Medulla oblongata (tissue), 1 donor: ENCODE measurements at regions not wholly inside any gene's neighbourhood (a gene's known extent, or its start where the extent isn't known, plus 50 kb on each side); places are given as distances from the start of the nearest gene placed in this dataset.
"Not testable (repeated sequence)": the region's sequence is repeated elsewhere in the genome, so short reads cannot be mapped to it uniquely, and the experiment has no call there.

Experiments
- DNase-seq: peaks from one replicate; pipeline ENCODE4 v3.0.0-alpha.2; 2015; ENCODE audit errors: extremely low spot score

GRCh38 chr5:21613971-21614488 is 1239.1 kb downstream of the CDH12 start:
- DNase-seq = no peak

GRCh38 chr5:21603796-21604195 is 1249.3 kb downstream of the CDH12 start:
- no peak for DNase-seq

GRCh38 chr5:21594566-21594965 is 1258.6 kb downstream of the CDH12 start:
- no peak for DNase-seq

GRCh38 chr5:21593261-21593660 is 1259.9 kb downstream of the CDH12 start:
- DNase-seq = no peak

GRCh38 chr5:21581508-21581907 is 1271.6 kb downstream of the CDH12 start:
- no peak for DNase-seq

GRCh38 chr5:21574961-21575360 is 1278.2 kb downstream of the CDH12 start:
- no peak for DNase-seq

- DNase-seq = no peak
Observed at GRCh38 chr5:21574438-21574837, 1278.7 kb downstream of the CDH12 start.

- no peak for DNase-seq
Observed at GRCh38 chr5:21573416-21574314, 1279.5 kb downstream of the CDH12 start.

GRCh38 chr5:21571196-21571595 is 1281.9 kb downstream of the CDH12 start:
- not testable (repeated sequence) for DNase-seq

GRCh38 chr5:21559109-21559508 is 1294.0 kb downstream of the CDH12 start:
- DNase-seq = not testable (repeated sequence)

- DNase-seq = not testable (repeated sequence)
Observed at GRCh38 chr5:21552263-21552662, 1300.9 kb downstream of the CDH12 start.

- peak; percentile 56 for DNase-seq
Observed at GRCh38 chr5:21550916-21551315, 1302.2 kb downstream of the CDH12 start.

GRCh38 chr5:21547656-21548055 is 1305.5 kb downstream of the CDH12 start:
- not testable (repeated sequence) for DNase-seq

GRCh38 chr5:21535114-21535513 is 1318.0 kb downstream of the CDH12 start:
- not testable (repeated sequence) for DNase-seq

GRCh38 chr5:21521157-21521556 is 1332.0 kb downstream of the CDH12 start:
- DNase-seq = not testable (repeated sequence)

- DNase-seq = not testable (repeated sequence)
Observed at GRCh38 chr5:21496926-21497325, 1356.2 kb downstream of the CDH12 start.

GRCh38 chr5:21496056-21496455 is 1357.1 kb downstream of the CDH12 start:
- not testable (repeated sequence) for DNase-seq

- DNase-seq = not testable (repeated sequence)
Observed at GRCh38 chr5:21495235-21495634, 1357.9 kb downstream of the CDH12 start.

- DNase-seq = not testable (repeated sequence)
Observed at GRCh38 chr5:21494033-21494432, 1359.1 kb downstream of the CDH12 start.

- not testable (repeated sequence) for DNase-seq
Observed at GRCh38 chr5:21491182-21491581, 1362.0 kb downstream of the CDH12 start.

- DNase-seq = not testable (repeated sequence)
Observed at GRCh38 chr5:21488828-21489227, 1364.3 kb downstream of the CDH12 start.

- DNase-seq = not testable (repeated sequence)
Observed at GRCh38 chr5:21485458-21486000, 1367.6 kb downstream of the CDH12 start.

- DNase-seq = not testable (repeated sequence)
Observed at GRCh38 chr5:21484498-21484889, 1368.7 kb downstream of the CDH12 start.
